Calu3 (cell line): ENCODE measurements at regions not wholly inside any gene's neighbourhood (a gene's known extent, or its start where the extent isn't known, plus 50 kb on each side); places are given as distances from the start of the nearest gene placed in this dataset.

ENCODE experiments used
- BruUV-seq: library from RNA; stranded (reverse); fragments of 400-500 nt; replicated peaks from 2 replicates; lab custom pipeline; 2021; lab: Mats Ljungman, UMichigan
- CTCF ChIA-PET: fragments of 300-600 bp; sonication (Branson Sonifier 250); formaldehyde crosslinking; loops from one replicate; lab custom pipeline; 2022; ENCODE audit warnings: antibody characterized with exemption; lab: Charles Lee
- DNase-seq: peaks from one replicate; pipeline ENCODE4 v3.0.0; 2022
- H3K27ac Mint-ChIP-seq: one replicate; pipeline ENCODE4 v1.8.0; 2022; ENCODE audit warnings: mixed read lengths; ENCODE audit not compliant: unreplicated experiment
- H3K27me3 Mint-ChIP-seq: one replicate; pipeline ENCODE4 v1.8.0; 2022; ENCODE audit warnings: mixed read lengths; ENCODE audit not compliant: unreplicated experiment
- H3K36me3 Mint-ChIP-seq: one replicate; pipeline ENCODE4 v1.8.0; 2022; ENCODE audit warnings: mild to moderate bottlenecking, moderate library complexity, mixed read lengths; ENCODE audit not compliant: insufficient read depth, unreplicated experiment
- H3K4me1 Mint-ChIP-seq: one replicate; pipeline ENCODE4 v1.8.0; 2022; ENCODE audit warnings: mild to moderate bottlenecking, low read depth, mixed read lengths; ENCODE audit not compliant: unreplicated experiment
- H3K4me3 Mint-ChIP-seq: one replicate; pipeline ENCODE4 v1.8.0; 2022; ENCODE audit warnings: mild to moderate bottlenecking, low read depth, moderate library complexity, mixed read lengths; ENCODE audit not compliant: unreplicated experiment
- H3K9me3 Mint-ChIP-seq: one replicate; pipeline ENCODE4 v1.8.0; 2022; ENCODE audit warnings: low read depth, mixed read lengths; ENCODE audit not compliant: unreplicated experiment
- intact Hi-C: fragments of 100-400 bp; cut with micrococcal nuclease; formaldehyde crosslinking; loops from one replicate; pipeline ENCODE4 v1.10.0; 2022; ENCODE audit not compliant: unreplicated experiment
- TF ChIP-seq, protein P1 (sequence below): fragments of 200-600 bp; IDR thresholded peaks from one replicate; pipeline ENCODE4 v1.8.0; 2022; ENCODE audit warnings: antibody characterized with exemption; ENCODE audit not compliant: unreplicated experiment

DNA sequence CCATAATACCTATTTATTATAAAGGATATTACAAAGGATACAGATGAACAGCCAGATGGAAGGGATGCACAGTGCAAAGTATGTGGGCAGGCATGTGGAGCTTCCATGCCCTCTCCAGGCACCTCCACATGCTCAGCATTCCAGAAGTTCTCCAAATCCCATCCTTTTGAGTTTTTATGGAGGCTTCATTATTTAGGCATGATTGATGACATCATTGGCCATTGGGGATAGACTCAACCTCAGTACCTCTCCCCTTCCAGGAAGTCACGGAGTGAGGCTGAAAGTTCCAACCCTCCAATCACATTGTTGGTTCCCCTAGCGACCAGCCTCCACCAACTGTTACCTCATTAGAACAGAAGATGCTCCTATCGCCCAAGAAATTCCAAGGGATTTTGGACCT lies 156.4 kb downstream of the ATP23 start:
- BruUV-seq = no TSS peak
- Mint-ChIP-seq H3K27me3 (no peaks in the 10 kb centered on the region), H3K27ac (no peak overlapping the region), H3K4me3 (no peak overlapping the region), H3K4me1 (no peaks in the 10 kb centered on the region), H3K36me3 (no peaks in the 10 kb centered on the region), H3K9me3 (peaks cover 7% of the 10 kb centered on the region)
- TF ChIP-seq, protein P1, sequence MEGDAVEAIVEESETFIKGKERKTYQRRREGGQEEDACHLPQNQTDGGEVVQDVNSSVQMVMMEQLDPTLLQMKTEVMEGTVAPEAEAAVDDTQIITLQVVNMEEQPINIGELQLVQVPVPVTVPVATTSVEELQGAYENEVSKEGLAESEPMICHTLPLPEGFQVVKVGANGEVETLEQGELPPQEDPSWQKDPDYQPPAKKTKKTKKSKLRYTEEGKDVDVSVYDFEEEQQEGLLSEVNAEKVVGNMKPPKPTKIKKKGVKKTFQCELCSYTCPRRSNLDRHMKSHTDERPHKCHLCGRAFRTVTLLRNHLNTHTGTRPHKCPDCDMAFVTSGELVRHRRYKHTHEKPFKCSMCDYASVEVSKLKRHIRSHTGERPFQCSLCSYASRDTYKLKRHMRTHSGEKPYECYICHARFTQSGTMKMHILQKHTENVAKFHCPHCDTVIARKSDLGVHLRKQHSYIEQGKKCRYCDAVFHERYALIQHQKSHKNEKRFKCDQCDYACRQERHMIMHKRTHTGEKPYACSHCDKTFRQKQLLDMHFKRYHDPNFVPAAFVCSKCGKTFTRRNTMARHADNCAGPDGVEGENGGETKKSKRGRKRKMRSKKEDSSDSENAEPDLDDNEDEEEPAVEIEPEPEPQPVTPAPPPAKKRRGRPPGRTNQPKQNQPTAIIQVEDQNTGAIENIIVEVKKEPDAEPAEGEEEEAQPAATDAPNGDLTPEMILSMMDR = no peak
- no peak for DNase-seq
- intact Hi-C loops = no loop called here
- CTCF ChIA-PET = no interaction called here

DNA sequence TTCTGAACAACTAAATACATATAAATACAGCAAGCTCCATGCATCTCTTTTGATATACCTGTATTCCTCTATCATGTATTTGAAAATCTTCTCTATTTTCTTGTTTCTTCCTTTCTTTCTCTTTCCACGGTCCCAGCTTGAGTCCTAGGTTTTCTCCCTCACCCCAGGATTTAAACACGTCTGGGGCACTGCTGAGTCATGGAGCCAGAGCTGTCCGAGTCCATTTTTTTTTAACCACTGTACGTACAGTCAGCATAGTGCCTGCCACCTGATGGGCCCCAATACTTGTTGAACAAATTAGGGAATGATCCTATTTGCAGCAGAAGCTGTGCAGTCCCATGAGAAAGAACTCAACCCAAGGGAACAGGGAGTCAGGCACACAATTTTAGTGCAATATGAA lies 158.1 kb downstream of the ATP23 start:
- no peaks in the 10 kb centered on the region for H3K36me3 Mint-ChIP-seq
- intact Hi-C loops = no loop called here
- H3K9me3 Mint-ChIP-seq = peaks cover 7% of the 10 kb centered on the region
- CTCF ChIA-PET = interaction anchor here (0.6 kb wide), 1 partner anchor 856 kb away, joined by 3 read pairs; no protein-coding TSS in a partner anchor
- DNase-seq = no peak
- BruUV-seq = no TSS peak
- H3K4me3 Mint-ChIP-seq = no peak overlapping the region
- H3K27ac Mint-ChIP-seq = no peak overlapping the region
- no peaks in the 10 kb centered on the region for H3K27me3 Mint-ChIP-seq
- no peaks in the 10 kb centered on the region for H3K4me1 Mint-ChIP-seq
- TF ChIP-seq, protein P1 = no peak

DNA sequence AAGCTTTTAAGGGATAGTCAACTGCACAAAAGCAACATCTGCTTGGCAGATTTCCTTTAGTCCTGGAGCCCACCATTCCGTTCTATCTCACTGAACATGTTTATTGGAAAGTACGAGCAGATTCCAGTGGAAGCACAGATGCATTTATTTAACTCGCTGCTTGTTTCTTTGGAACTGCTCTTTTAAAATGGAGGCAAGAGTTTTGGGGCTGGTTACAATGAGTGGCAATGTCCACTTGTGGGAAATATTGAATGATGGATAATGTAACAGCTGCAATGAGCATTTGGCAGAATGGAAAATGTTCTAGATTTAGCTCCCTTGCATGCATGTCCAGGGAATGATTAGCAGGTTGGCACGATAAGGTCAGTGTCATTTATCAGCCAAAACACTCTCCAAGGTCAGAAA lies 163.0 kb downstream of the ATP23 start:
- no TSS peak for BruUV-seq
- TF ChIP-seq, protein P1 = no peak
- Mint-ChIP-seq H3K36me3 (no peaks in the 10 kb centered on the region), H3K4me3 (no peak overlapping the region), H3K27ac (no peak overlapping the region), H3K9me3 (peaks cover 10% of the 10 kb centered on the region), H3K4me1 (no peaks in the 10 kb centered on the region), H3K27me3 (no peaks in the 10 kb centered on the region)
- intact Hi-C loops = no loop called here
- CTCF ChIA-PET = interaction anchor here (1.1 to 1.2 kb wide), 2 partner anchors 8 to 35 kb away, joined by 3 to 4 read pairs; no protein-coding TSS in a partner anchor
- DNase-seq = no peak

DNA sequence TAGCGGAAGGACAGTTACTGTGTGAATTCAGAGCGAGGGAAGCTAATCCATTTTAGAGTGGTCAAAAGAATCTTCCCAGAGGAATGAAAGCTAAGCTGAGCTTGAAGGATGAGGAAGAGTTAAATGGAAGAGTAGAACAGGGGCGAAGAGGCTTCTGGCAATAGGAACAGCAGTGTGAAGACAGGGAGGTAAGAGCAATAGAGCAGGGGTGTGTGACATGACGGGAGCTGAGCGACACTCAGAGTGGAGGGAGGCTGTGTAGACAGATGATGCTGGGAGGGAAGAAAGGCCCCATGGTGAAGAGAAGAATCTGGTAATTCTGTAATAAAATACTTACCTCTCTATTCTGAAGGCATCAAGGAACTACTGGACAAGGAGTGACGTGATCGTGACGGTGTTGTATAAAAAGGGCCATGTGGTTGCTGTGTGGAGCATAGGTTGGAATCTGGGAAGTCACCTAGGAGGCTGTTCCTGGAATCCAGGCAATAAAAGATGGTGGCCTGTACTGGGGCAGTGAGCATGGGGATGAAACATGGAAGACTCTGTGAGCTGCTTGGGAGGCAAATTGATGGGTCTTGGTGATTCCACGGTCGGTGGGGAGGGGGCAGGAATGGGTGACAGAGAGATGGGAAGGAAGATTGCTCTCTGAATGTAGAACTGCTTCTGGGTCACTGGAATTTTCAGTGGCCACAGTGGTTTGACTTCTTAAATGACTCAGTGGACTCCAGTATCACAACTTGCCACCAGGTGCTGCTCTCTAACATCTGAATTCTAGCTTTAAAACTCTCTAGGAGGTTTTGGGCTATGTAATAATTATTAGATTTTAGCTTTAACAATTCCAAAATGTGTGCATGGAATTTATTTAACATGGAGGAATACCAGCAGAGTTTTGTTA lies 164.1 kb downstream of the ATP23 start:
- no peaks in the 10 kb centered on the region for H3K4me1 Mint-ChIP-seq
- DNase-seq = no peak
- intact Hi-C loops = no loop called here
- no peak overlapping the region for H3K27ac Mint-ChIP-seq
- peaks cover 7% of the 10 kb centered on the region for H3K9me3 Mint-ChIP-seq
- BruUV-seq = no TSS peak
- H3K36me3 Mint-ChIP-seq = no peaks in the 10 kb centered on the region
- TF ChIP-seq, protein P1 = no peak
- H3K27me3 Mint-ChIP-seq = no peaks in the 10 kb centered on the region
- CTCF ChIA-PET = interaction anchor here (0.7 to 1.1 kb wide), 3 partner anchors 9 to 21 kb away, joined by 3 read pairs; no protein-coding TSS in a partner anchor
- H3K4me3 Mint-ChIP-seq = no peak overlapping the region
